SK-N-MC (cell line): ENCODE measurements at regions not wholly inside any gene's neighbourhood (a gene's known extent, or its start where the extent isn't known, plus 50 kb on each side); places are given as distances from the start of the nearest gene placed in this dataset.

Experiments
- DNase-seq: peaks from one replicate; pipeline ENCODE4 v3.0.0-alpha.2; 2011; ENCODE audit warnings: low read depth, low spot score
- H3K27ac ChIP-seq: fragments of 200-600 bp; sonication (generic); 2 replicates; pipeline ENCODE4 v1.5.1; 2016; ENCODE audit warnings: mixed run types
- H3K36me3 ChIP-seq: fragments of 200-600 bp; sonication (generic); 2 replicates; pipeline ENCODE4 v1.6.1; 2017; ENCODE audit warnings: antibody characterized with exemption, low read length, mixed read lengths; ENCODE audit not compliant: insufficient read depth
- H3K4me3 ChIP-seq: fragments of 200-600 bp; sonication (generic); 2 replicates; pipeline ENCODE4 v1.5.1; 2016
- H3K9ac ChIP-seq: fragments of 200-600 bp; sonication (generic); 2 replicates; pipeline ENCODE4 v1.8.0; 2017; ENCODE audit warnings: mixed run types, mixed read lengths; ENCODE audit not compliant: insufficient read length
- H3K9me3 ChIP-seq: fragments of 200-600 bp; sonication (generic); 2 replicates; pipeline ENCODE4 v1.6.1; 2017; ENCODE audit warnings: low read depth, mild to moderate bottlenecking, antibody characterized with exemption, low read length, moderate library complexity, mixed read lengths
- EZH2 ChIP-seq: fragments of 200-600 bp; sonication (generic); IDR thresholded peaks from one replicate; pipeline ENCODE4 v1.6.1; 2017; ENCODE audit warnings: antibody characterized with exemption
- FOXP2 ChIP-seq: optimal IDR thresholded peaks from 2 replicates; pipeline ENCODE3; 2011; ENCODE audit warnings: mild to moderate bottlenecking, moderate library complexity; ENCODE audit not compliant: insufficient read depth; ENCODE audit errors: extremely low read length, control extremely low read depth
- POLR2AphosphoS5 ChIP-seq: IDR thresholded peaks from 2 replicates; pipeline ENCODE4 v1.6.1; 2012; ENCODE audit warnings: mild to moderate bottlenecking, low read depth, low read length, borderline replicate concordance

GRCh38 chr5:67827541-67827940, 388.0 kb upstream of the PIK3R1 start:
- no peak overlapping the region for H3K9ac ChIP-seq

DNA sequence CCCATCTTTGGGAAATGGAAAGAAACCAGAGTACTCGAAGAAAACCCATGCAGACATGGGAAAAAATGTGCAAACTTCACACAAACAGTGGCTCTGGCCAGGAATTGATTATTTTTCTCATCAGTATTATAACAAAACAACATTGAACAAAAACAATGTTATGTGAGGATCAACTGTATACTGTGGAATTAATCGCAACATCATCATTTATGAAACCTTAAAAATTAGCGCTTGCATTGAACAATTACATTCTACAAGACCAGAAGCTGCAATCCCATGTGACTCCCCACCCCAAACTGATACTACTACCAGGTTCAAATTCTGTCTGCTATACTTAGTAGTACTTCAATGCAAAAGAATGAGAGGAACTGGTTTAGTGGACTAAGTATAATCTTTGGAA, 390.7 kb upstream of the PIK3R1 start:
- Histone ChIP-seq H3K9me3 (no peaks in the 10 kb centered on the region), H3K36me3 (no peaks in the 10 kb centered on the region), H3K4me3 (no peak overlapping the region), H3K27ac (no peak overlapping the region), H3K9ac (no peak overlapping the region)
- TF ChIP-seq FOXP2 (no peak), POLR2AphosphoS5 (no peak), EZH2 (no peak)
- no peak for DNase-seq

More at GRCh38 chr5:67827541-67827940, 388.0 kb upstream of the PIK3R1 start:
- no peak for TF ChIP-seq EZH2
- no peak for TF ChIP-seq POLR2AphosphoS5
- TF ChIP-seq FOXP2 = no peak
- no peak for DNase-seq
- Histone ChIP-seq H3K27ac (no peak overlapping the region), H3K4me3 (no peak overlapping the region), H3K36me3 (no peaks in the 10 kb centered on the region), H3K9me3 (no peaks in the 10 kb centered on the region)

DNA sequence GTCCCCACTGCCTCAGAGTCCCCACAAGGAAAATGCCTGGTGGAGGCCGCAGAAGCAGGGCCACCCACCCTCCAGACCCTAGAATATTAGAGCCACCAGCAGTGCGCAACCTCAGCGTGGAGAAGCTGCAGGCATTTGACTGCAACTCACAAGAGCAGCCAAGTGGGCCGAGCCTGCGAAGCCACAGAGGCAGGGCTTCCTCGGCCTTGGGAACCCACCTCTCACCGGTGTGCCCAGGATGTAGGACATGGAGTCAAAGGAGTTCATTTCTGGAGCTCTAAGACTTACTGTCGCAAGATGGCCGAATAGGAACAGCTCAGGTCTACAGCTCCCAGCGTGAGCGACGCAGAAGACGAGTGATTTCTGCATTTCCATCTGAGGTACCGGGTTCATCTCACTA, 397.9 kb upstream of the PIK3R1 start:
- no peak overlapping the region for H3K4me3 ChIP-seq
- H3K9ac ChIP-seq = no peak overlapping the region

DNA sequence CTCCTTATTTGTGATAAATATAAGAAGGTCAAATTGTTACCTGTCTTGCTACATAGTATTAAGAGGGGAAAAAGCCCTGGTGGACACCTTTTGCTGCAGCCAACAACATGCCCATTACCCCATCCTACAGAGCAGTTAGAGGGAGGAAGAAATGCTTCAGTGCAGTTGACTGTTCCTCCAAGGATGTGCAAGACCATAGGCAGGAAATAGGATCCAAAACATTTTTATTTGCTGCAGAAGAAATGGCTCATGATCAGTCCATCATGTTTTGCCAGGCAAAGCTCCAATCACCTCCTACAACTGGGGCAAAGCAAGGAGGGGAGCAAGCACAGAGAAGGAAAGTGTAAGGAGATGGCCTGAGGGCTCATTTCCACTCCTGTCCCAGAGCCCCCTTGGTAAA, 399.1 kb upstream of the PIK3R1 start:
- Histone ChIP-seq H3K27ac (no peak overlapping the region), H3K9ac (no peak overlapping the region), H3K9me3 (peaks cover 3% of the 10 kb centered on the region; the same call in 1 of the 2 replicates), H3K36me3 (no peaks in the 10 kb centered on the region), H3K4me3 (no peak overlapping the region)
- DNase-seq = no peak
- no peak for TF ChIP-seq POLR2AphosphoS5
- TF ChIP-seq EZH2 = no peak
- TF ChIP-seq FOXP2 = no peak

More for the DNA sequence above, 397.9 kb upstream of the PIK3R1 start:
- Histone ChIP-seq H3K27ac (no peak overlapping the region), H3K9me3 (peaks cover 3% of the 10 kb centered on the region; the same call in 1 of the 2 replicates), H3K36me3 (no peaks in the 10 kb centered on the region)
- no peak for DNase-seq
- TF ChIP-seq EZH2 (no peak), POLR2AphosphoS5 (no peak), FOXP2 (no peak)

DNA sequence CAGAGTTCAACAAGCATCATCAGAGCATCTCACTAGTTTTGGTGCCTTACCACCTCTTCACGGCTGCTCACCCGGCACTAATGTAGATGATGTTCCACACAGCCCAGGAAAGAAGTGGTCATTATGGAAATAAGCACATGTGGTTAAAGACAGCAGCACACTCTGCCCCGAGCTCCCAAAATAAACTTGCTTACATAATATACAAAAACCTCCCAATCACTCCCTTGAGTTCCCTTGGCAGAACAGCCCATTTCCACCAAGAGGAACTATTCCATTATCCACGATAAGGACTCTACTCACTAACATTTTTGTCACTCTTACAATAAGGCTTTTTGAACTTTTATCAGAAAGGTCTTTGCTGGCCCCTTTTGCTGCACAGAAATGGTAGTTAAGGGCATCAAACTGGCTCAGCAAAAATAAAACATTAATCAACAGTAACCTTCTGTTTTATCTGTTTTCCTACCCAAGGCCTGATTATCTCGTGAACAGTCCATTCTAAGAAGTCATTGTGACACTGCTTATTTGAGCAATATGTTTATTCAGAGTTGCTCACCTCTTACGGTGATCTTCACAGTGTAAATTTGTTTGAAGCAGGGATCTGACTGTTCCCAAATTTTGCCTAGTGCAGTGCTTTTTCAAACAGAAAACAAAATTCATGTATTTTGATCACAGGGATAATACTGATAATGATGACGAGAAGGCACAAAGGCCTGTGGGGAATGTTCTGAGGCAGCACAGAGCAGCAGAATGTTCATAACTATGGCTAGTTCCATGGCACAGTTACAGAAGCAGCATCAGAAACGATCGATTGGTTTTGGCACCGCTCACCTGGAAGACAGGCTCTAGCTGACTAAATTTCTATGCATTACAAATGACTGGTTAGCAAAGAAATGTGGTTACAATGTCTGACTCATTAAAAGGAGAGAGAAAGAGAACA, 399.8 kb upstream of the PIK3R1 start:
- H3K9ac ChIP-seq = no peak overlapping the region
- peaks cover 3% of the 10 kb centered on the region; the same call in 1 of the 2 replicates for H3K9me3 ChIP-seq
- no peak for TF ChIP-seq EZH2
- TF ChIP-seq POLR2AphosphoS5 = no peak
- no peak for TF ChIP-seq FOXP2
- no peak for DNase-seq
- no peak overlapping the region for H3K27ac ChIP-seq
- H3K36me3 ChIP-seq = no peaks in the 10 kb centered on the region
- H3K4me3 ChIP-seq = no peak overlapping the region

GRCh38 chr5:67814569-67815311, 400.8 kb upstream of the PIK3R1 start:
- Histone ChIP-seq H3K27ac (no peak overlapping the region), H3K4me3 (no peak overlapping the region), H3K9me3 (peaks cover 3% of the 10 kb centered on the region; the same call in 1 of the 2 replicates), H3K9ac (no peak overlapping the region), H3K36me3 (no peaks in the 10 kb centered on the region)
- TF ChIP-seq POLR2AphosphoS5 = no peak
- no peak for TF ChIP-seq FOXP2
- no peak for TF ChIP-seq EZH2
- no peak for DNase-seq

GRCh38 chr5:67813877-67814539, 401.5 kb upstream of the PIK3R1 start:
- no peak overlapping the region for H3K27ac ChIP-seq
- H3K36me3 ChIP-seq = no peaks in the 10 kb centered on the region
- no peak for DNase-seq
- TF ChIP-seq EZH2 (no peak), FOXP2 (no peak), POLR2AphosphoS5 (no peak)
- H3K9ac ChIP-seq = no peak overlapping the region
- peaks cover 3% of the 10 kb centered on the region; the same call in 1 of the 2 replicates for H3K9me3 ChIP-seq
- H3K4me3 ChIP-seq = no peak overlapping the region

GRCh38 chr5:67809589-67809988, 406.0 kb upstream of the PIK3R1 start:
- Histone ChIP-seq H3K27ac (no peak overlapping the region), H3K36me3 (no peaks in the 10 kb centered on the region), H3K9ac (no peak overlapping the region), H3K9me3 (no peaks in the 10 kb centered on the region), H3K4me3 (no peak overlapping the region)
- no peak for DNase-seq
- TF ChIP-seq FOXP2 (no peak), POLR2AphosphoS5 (no peak), EZH2 (no peak)
